ELF-1 (cell line): ENCODE measurements at regions not wholly inside any gene's neighbourhood (a gene's known extent, or its start where the extent isn't known, plus 50 kb on each side); places are given as distances from the start of the nearest gene placed in this dataset.

Experiments used
- DNase-seq: peaks from one replicate; pipeline ENCODE4 v3.0.0-alpha.2; 2016; ENCODE audit warnings: low read depth, low spot score

GRCh38 chr7:12456506-12456905 lies 52.8 kb upstream of the VWDE start:
- no peak for DNase-seq

GRCh38 chr7:12458520-12459131 lies 55.0 kb upstream of the VWDE start:
- no peak for DNase-seq

GRCh38 chr7:12467837-12468236 lies 64.2 kb upstream of the VWDE start:
- DNase-seq: no peak

DNA sequence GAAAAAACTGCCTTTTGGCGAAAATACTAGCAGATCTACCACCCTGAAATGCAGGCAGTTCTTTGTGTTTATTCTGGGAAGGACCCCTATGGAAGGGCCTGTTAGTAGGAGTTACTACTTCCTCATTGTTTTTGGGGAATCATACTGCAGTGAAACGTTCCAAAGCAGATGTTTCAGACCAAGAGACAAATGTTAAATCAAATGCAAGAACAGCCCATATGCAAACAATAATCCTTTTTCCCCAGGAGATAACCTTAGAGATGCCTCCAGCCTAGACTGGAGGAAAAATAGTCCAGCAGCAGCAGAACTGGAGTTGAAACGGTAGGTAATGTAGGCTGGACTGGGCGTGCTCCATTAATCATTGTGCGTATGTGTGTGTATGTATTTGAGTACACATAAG lies 65.9 kb upstream of the VWDE start:
- no peak for DNase-seq

- DNase-seq: no peak
Observed at GRCh38 chr7:12470930-12471329, 67.3 kb upstream of the VWDE start.

DNA sequence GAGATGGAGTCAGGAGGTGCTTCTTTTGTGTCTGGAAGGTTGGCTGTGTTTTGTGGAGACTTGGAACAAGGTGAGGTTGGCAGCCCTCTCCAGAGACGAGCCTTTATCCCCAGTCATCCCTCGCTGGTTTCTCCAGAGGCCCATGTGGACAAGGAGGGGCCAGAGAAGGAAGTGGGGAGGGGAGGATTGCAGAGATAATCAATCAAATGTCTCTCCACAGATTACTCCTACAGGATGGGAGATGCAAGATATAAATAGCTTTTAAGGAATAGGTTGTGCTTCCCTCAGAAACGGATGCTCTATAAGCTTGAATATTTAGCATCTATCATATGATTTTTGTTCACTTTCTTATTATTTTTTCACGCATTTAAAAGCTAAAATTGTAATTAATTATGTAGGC lies 70.4 kb upstream of the VWDE start:
- DNase-seq: no peak

- peak; percentile 29 for DNase-seq
Observed at GRCh38 chr7:12475362-12476063, 71.8 kb upstream of the VWDE start.

- DNase-seq: no peak
Observed at GRCh38 chr7:12477620-12478019, 74.0 kb upstream of the VWDE start.

DNA sequence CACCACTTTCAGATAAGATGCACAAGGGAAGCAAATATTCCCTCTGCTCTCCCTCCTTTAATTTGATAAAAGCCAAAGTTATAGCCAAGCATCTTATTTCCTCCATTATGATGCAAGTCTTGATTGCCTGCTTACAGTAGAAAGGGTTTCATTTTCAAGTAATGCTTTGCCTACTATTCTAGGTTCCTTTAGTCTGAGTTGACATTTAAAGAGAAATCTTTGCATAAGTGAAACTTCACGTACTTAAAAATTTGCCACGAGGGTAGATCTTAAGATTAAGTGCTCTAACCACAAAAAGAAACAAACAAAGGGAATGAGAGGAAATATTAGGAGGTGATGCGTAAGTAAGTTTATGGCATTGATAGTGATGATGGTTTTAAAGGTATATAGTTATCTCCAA lies 78.1 kb upstream of the VWDE start:
- DNase-seq: no peak

- DNase-seq: no peak
Observed at GRCh38 chr7:12485845-12486244, 82.2 kb upstream of the VWDE start.

DNA sequence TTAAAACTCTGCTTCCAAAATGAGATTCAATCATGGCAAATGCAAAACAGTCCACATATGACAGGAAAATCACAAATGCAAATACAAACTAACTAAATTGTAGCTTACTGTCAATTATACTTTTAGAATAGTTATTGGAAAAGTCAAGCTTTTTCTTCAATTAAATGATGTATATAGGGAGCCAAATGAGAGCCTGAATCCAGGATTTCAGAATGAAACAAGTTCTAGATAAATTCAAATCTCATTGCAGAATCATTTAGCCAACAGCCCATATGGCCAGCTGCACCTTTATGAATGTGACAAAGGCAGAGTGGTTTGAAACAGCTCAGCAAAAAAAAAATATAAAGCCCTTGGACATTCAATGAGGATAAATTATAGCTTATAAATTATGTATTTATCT lies 82.2 kb upstream of the SCIN start:
- DNase-seq: no peak

GRCh38 chr7:12490107-12490688 lies 80.3 kb upstream of the SCIN start:
- no peak for DNase-seq

GRCh38 chr7:12490940-12491339 lies 79.6 kb upstream of the SCIN start:
- DNase-seq: no peak

DNA sequence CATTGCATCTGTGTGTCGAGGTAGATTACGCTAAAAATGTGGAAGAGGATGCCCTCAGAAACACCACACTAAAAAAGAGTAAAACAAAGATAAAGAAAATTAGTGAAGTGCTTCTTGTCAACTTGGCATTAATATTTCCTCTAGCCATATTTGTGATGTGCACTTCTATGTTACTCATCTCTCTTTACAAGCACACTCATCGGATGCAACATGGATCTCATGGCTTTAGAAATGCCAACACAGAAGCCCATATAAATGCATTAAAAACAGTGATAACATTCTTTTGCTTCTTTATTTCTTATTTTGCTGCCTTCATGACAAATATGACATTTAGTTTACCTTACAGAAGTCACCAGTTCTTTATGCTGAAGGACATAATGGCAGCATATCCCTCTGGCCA lies 79.0 kb upstream of the SCIN start:
- no peak for DNase-seq

- DNase-seq: no peak
Observed at GRCh38 chr7:12493407-12493806, 77.1 kb upstream of the SCIN start.

DNA sequence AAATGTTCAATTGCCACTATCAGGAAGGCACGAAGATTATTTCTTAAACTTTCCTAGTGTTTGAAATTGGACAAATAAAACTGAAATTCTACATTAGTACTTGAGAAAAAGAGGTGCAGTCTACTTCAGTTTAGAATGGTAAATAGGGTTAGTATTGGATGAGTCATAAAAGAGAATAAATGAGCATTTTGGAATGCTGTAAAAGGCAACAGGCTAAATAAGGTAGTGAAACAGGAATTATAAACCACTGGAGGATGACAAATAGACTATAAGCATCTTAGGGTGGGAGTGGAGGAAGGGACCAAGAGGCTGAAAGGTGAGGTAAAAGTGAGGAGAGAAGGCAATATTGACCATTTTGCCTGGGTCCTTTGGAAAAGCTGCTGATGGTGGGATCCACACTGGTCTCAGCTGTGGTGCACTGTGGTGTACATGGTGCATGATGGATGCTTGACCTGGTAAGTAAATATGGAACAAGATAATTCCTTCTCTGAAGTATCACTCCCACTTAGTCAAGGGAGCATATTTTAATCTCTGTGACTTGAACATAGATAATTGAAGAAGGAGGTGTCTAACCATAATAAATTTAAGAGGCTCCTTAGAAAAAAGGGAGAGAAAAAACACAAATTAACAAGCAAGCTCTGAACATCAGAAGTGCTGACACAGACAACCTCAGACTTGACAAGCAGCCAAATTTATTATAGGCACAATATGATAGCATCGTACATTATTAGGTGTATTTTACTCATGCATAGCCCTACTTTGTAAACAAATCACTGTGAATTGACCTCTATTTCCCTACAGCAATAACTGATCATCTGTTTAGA lies 76.4 kb upstream of the SCIN start:
- DNase-seq: no peak

DNA sequence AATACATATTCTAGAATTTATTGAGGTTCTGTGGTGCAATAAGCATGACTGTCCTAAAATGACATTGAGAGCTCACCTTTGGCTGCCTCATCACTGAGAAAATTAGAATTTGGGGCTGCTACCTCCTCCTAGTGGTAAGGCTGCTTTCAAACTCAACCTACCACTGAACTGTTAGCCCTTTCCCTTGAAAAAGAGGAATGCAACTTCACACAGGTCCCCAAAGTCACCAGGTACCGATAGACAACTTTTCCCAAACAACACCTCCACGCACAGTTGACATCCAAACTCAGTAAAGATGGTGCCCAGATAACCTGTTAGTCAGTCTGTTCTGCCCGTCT lies 75.9 kb upstream of the SCIN start:
- no peak for DNase-seq

- DNase-seq: peak; percentile 53
Observed at GRCh38 chr7:12496901-12497674, 73.4 kb upstream of the SCIN start.

GRCh38 chr7:12504149-12504548 lies 66.4 kb upstream of the SCIN start:
- no peak for DNase-seq

DNA sequence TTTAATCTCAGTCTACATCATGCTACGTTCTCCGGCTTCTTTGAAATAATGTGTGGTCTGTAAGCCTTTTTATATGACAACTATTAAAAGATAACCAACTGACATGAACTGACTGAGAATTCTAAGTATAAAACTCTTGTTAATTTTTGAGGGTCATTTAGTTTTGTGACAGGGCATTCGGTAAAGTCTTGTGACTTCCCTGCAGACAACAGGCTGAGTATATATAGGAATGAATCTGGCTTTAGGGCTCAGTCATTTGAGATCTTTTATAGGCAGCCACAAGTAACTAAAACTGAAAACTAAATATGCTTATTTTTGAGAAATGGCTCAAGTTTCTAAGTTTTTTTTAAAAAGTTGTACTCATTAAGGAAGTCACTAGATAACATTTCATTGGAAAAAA lies 62.5 kb upstream of the SCIN start:
- DNase-seq: no peak

GRCh38 chr7:12508554-12508953 lies 62.0 kb upstream of the SCIN start:
- no peak for DNase-seq

DNA sequence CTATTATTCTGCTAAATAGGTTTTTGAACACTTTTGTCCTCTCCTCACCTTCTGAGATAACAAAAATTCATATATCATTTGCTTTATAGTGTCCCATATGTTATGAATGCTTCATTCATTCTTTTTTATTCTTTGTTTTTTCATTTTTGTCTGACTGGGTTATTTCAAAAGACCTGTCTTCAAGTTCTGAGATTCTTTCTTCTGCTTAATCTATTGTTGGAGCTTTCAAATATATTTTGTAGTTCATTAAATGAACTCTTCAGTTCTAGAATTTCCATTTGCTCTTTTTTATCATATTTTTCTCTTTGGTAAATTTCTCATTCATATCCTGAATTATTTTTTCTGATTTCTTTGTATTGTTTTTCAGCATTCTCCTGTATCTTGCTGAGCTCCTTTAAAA lies 53.1 kb upstream of the SCIN start:
- no peak for DNase-seq
